NOMO-1 (cell line): ENCODE measurements at regions not wholly inside any gene's neighbourhood (a gene's known extent, or its start where the extent isn't known, plus 50 kb on each side); places are given as distances from the start of the nearest gene placed in this dataset.

Source experiments
- DNase-seq, 2 experiments: peaks; one replicate each; lab custom pipeline; 2025; ENCODE audit not compliant: unreplicated experiment in 2 of 2; lab: John Stamatoyannopoulos, UW

DNA sequence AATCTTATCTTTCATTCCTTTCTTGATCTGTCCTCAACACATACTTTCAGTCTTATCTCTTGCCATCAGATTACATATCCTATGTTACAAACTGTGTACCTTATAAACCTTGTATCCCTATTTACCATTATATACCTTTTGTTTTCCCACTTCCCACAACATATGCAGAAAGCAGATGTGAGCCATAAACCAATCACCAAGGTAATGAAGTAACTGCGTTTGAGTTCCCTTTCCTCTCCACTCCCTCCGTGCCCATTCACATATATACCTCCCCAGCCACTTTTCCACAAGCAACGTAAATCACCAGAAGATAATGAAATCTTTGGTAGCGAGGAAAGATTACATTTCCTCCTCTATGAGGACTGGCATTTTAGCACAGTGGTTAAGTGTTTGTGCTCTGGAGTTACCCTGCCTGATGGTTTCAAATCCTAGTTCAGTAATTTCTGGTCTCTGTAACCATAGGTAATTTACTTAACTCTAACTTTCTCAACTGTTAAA is 55.5 kb upstream of the PHF14 start:
- no peak for DNase-seq

- DNase-seq: no peak
Measured at GRCh38 chr7:10919923-10920322, 53.7 kb upstream of the PHF14 start.
